CD4-positive, alpha-beta T cell (primary cell): ENCODE measurements at regions not wholly inside any gene's neighbourhood (a gene's known extent, or its start where the extent isn't known, plus 50 kb on each side); places are given as distances from the start of the nearest gene placed in this dataset.

ENCODE experiments used
- ATAC-seq: fragments of 200-7000 bp; cut with Tn5 transposase; one replicate; pipeline ENCODE4 v1.10.0; 2022; ENCODE audit warnings: mild to moderate bottlenecking; ENCODE audit not compliant: poor library complexity
- CTCF ChIA-PET: fragments of 350-600 bp; sonication (Branson Sonifier 250); formaldehyde crosslinking; loops from one replicate; lab custom pipeline; 2021; ENCODE audit warnings: antibody characterized with exemption, inconsistent platforms; lab: Charles Lee
- POLR2A ChIA-PET: fragments of 350-600 bp; sonication (Branson Sonifier 250); formaldehyde crosslinking; loops from one replicate; lab custom pipeline; 2021; ENCODE audit warnings: antibody characterized with exemption, inconsistent platforms; lab: Charles Lee
- DNase-seq, 14 experiments: peaks; one replicate each; pipeline ENCODE4 v3.0.0-alpha.2; 2013 to 2020; ENCODE audit warnings: mixed read lengths in 2 of 14
- H3K27ac ChIP-seq, 2 donors: one replicate each; pipeline versions ENCODE4 v1.5.1 to v1.7.0; 2013; ENCODE audit warnings: low read length in 2 of 2, low read depth in 1 of 2, mild to moderate bottlenecking in 1 of 2
- H3K27me3 ChIP-seq, 2 experiments: 1 replicate in 1 of 2; 2 replicates in 1 of 2; pipeline versions ENCODE4 v1.6.1 to v1.7.0; 2013; ENCODE audit warnings: low read length in 2 of 2, control low read depth in 1 of 2, mild to moderate bottlenecking in 1 of 2, moderate library complexity in 1 of 2; ENCODE audit not compliant: insufficient read depth in 2 of 2, control insufficient read depth in 1 of 2
- H3K36me3 ChIP-seq: one replicate; pipeline ENCODE4 v1.6.1; 2013; ENCODE audit warnings: low read length, control low read depth; ENCODE audit not compliant: insufficient read depth
- H3K4me1 ChIP-seq: one replicate; pipeline ENCODE4 v1.6.1; 2013; ENCODE audit warnings: low read length, control low read depth; ENCODE audit not compliant: insufficient read depth
- H3K4me3 ChIP-seq: one replicate; pipeline ENCODE4 v1.5.1; 2013; ENCODE audit warnings: mild to moderate bottlenecking, low read length, moderate library complexity
- H3K9me3 ChIP-seq, 2 experiments: 1 replicate in 1 of 2; 2 replicates in 1 of 2; pipeline versions ENCODE4 v1.6.1 to v1.7.0; 2013; ENCODE audit warnings: low read length in 2 of 2, mild to moderate bottlenecking in 2 of 2, control low read depth in 1 of 2, moderate library complexity in 1 of 2; ENCODE audit not compliant: control insufficient read depth in 1 of 2, insufficient read depth in 1 of 2
- H3K27ac Mint-ChIP-seq: one replicate; pipeline ENCODE4 v1.8.0; 2020; ENCODE audit warnings: mixed read lengths
- H3K27me3 Mint-ChIP-seq: one replicate; pipeline ENCODE4 v1.8.0; 2021; ENCODE audit warnings: mixed read lengths
- H3K36me3 Mint-ChIP-seq: one replicate; pipeline ENCODE4 v1.8.0; 2021; ENCODE audit warnings: low read depth, mixed read lengths
- H3K4me1 Mint-ChIP-seq: one replicate; pipeline ENCODE4 v1.8.0; 2021; ENCODE audit warnings: low read depth, mixed read lengths
- H3K4me3 Mint-ChIP-seq: one replicate; pipeline ENCODE4 v1.8.0; 2020; ENCODE audit warnings: mild to moderate bottlenecking, mixed read lengths
- H3K9me3 Mint-ChIP-seq: one replicate; pipeline ENCODE4 v1.8.0; 2020; ENCODE audit warnings: mixed read lengths
- CTCF ChIP-seq: fragments of 200-600 bp; IDR thresholded peaks from one replicate; pipeline ENCODE4 v1.8.0; 2022; ENCODE audit warnings: antibody characterized with exemption, mild to moderate bottlenecking
- intact Hi-C, 2 experiments: fragments of 100-400 bp; cut with DNase I in 1 of 2; cut with micrococcal nuclease in 1 of 2; formaldehyde crosslinking; loops; one replicate each; pipeline versions ENCODE4 v1.15.1 to v1.9.0; 2023 to 2025; cut with DNase I, micrococcal nuclease

- CTCF ChIA-PET, result no interaction called here
- Histone ChIP-seq H3K4me1 (peaks cover 10% of the 10 kb centered on the region), H3K9me3 (peaks cover 0 to 4% of the 10 kb centered on the region in 2 experiments), H3K27me3 (peaks cover 20 to 43% of the 10 kb centered on the region in 2 experiments), H3K27ac (no peak overlapping the region), H3K36me3 (no peaks in the 10 kb centered on the region), H3K4me3 (no peak overlapping the region)
- DNase-seq, result no peak
- Mint-ChIP-seq H3K27ac (no peak overlapping the region), H3K27me3 (peaks cover 63% of the 10 kb centered on the region), H3K9me3 (no peaks in the 10 kb centered on the region), H3K4me3 (no peak overlapping the region), H3K4me1 (peaks cover 8% of the 10 kb centered on the region), H3K36me3 (no peaks in the 10 kb centered on the region)
- intact Hi-C loops, result loop anchor here in 1 of 2 experiments (5.0 kb wide), 1 partner anchor 514 kb away; no protein-coding TSS in a partner anchor
- no peak for ATAC-seq
- no peak for TF ChIP-seq CTCF
- POLR2A ChIA-PET, result no interaction called here
Observed at GRCh38 chr2:176633754-176634153, 364.5 kb downstream of the MTX2 start.

- Mint-ChIP-seq H3K9me3 (no peaks in the 10 kb centered on the region), H3K27ac (no peak overlapping the region), H3K36me3 (no peaks in the 10 kb centered on the region), H3K4me1 (peaks cover 8% of the 10 kb centered on the region), H3K4me3 (no peak overlapping the region), H3K27me3 (peaks cover 76% of the 10 kb centered on the region)
- ATAC-seq, result no peak
- H3K27ac ChIP-seq, result no peak overlapping the region
- intact Hi-C loops, result loop anchor here (2.0 to 5.0 kb wide), 2 partner anchors 509 to 946 kb away; partner anchors contain the start of gene HOXD8 (in 1 of the 2)
- CTCF ChIA-PET, result no interaction called here
- no peaks in the 10 kb centered on the region for H3K36me3 ChIP-seq
- H3K4me3 ChIP-seq, result no peak overlapping the region
- no peak for TF ChIP-seq CTCF
- DNase-seq, result no peak
- H3K27me3 ChIP-seq, result peaks cover 26 to 65% of the 10 kb centered on the region in 2 experiments
- H3K4me1 ChIP-seq, result peaks cover 10% of the 10 kb centered on the region
- peaks cover 0 to 4% of the 10 kb centered on the region in 2 experiments for H3K9me3 ChIP-seq
- POLR2A ChIA-PET, result no interaction called here
Observed at GRCh38 chr2:176636401-176636800, 367.2 kb downstream of the MTX2 start.

GRCh38 chr2:176637142-176637485 lies 367.9 kb downstream of the MTX2 start:
- Histone ChIP-seq H3K4me3 (no peak overlapping the region), H3K36me3 (no peaks in the 10 kb centered on the region), H3K9me3 (peaks cover 0 to 4% of the 10 kb centered on the region in 2 experiments), H3K4me1 (peaks cover 10% of the 10 kb centered on the region), H3K27me3 (peaks cover 26 to 72% of the 10 kb centered on the region in 2 experiments), H3K27ac (no peak overlapping the region)
- H3K9me3 Mint-ChIP-seq, result no peaks in the 10 kb centered on the region
- no peak overlapping the region for H3K27ac Mint-ChIP-seq
- ChIA-PET CTCF (no interaction called here), POLR2A (no interaction called here)
- H3K27me3 Mint-ChIP-seq, result peaks cover 81% of the 10 kb centered on the region
- H3K4me3 Mint-ChIP-seq, result peak overlapping the region; percentile 31
- ATAC-seq (no peak), DNase-seq (peak in 1 of 14 experiments; percentile 5)
- H3K36me3 Mint-ChIP-seq, result no peaks in the 10 kb centered on the region
- intact Hi-C loops, result loop anchor here (2.0 to 5.0 kb wide), 2 partner anchors 510 to 946 kb away; partner anchors contain the start of gene HOXD8 (in 1 of the 2)
- H3K4me1 Mint-ChIP-seq, result peaks cover 8% of the 10 kb centered on the region
- TF ChIP-seq CTCF, result no peak
